HEK293T (cell line): ENCODE measurements at regions not wholly inside any gene's neighbourhood (a gene's known extent, or its start where the extent isn't known, plus 50 kb on each side); places are given as distances from the start of the nearest gene placed in this dataset.

Experiments used
- HDGF ChIP-seq: fragments of 450-650 bp; IDR thresholded peaks from 2 replicates; pipeline ENCODE4 v1.6.1; 2017; ENCODE audit warnings: antibody characterized with exemption, borderline replicate concordance
- SP1 ChIP-seq: fragments of 450-650 bp; IDR thresholded peaks from 2 replicates; pipeline ENCODE4 v1.6.1; 2017
- ZNF384 ChIP-seq: fragments of 450-650 bp; IDR thresholded peaks from 2 replicates; pipeline ENCODE4 v1.6.1; 2016

DNA sequence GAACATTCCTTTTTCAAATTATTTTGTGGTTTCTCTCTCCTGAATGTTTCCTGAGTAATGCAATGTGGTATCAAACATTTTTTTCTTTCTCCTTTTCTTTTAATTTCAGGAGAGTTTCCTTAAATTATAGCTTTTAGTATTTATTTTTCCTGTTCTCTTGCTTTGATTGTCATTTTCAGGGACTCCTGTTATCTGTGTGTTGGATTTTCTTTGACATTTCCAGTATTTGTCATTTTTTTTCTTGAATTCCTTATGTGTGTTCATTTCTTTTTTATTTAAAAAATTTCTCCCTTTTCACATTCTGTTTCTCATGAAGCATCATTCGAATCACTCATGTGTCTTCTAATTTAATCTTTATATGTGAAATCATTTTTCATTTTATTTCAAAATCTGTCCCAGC, 61.0 kb downstream of the NPPC start:
- no peak for TF ChIP-seq HDGF
- TF ChIP-seq ZNF384: no peak
- TF ChIP-seq SP1: no peak
